IMR-90 (cell line): ENCODE measurements at regions not wholly inside any gene's neighbourhood (a gene's known extent, or its start where the extent isn't known, plus 50 kb on each side); places are given as distances from the start of the nearest gene placed in this dataset.

Experiments
- ATAC-seq: fragments of 200-7000 bp; cut with Tn5 transposase; 2 replicates; pipeline ENCODE4 v1.9.1; 2020; ENCODE audit warnings: low read depth, mild to moderate bottlenecking, moderate library complexity
- BruUV-seq: library from RNA; stranded (reverse); fragments of 400-500 nt; replicated peaks from 2 replicates; lab custom pipeline; 2021; lab: Mats Ljungman, UMichigan
- CTCF ChIA-PET: fragments of 300-600 bp; formaldehyde crosslinking; extraction: SDS; loops from one replicate; lab custom pipeline; 2021; ENCODE audit warnings: antibody characterized with exemption; lab: Yijun Ruan, JAX
- POLR2A ChIA-PET: fragments of 300-600 bp; sonication (Branson Sonifier 250); formaldehyde crosslinking; loops from one replicate; lab custom pipeline; 2022; ENCODE audit warnings: antibody characterized with exemption; ENCODE audit not compliant: unreplicated experiment; lab: Charles Lee
- DNase-seq: peaks from one replicate; pipeline ENCODE4 v3.0.0; 2013
- H2AFZ ChIP-seq: replicated peaks from 2 replicates; pipeline ENCODE3; 2013; ENCODE audit warnings: low read length, mild to moderate bottlenecking; ENCODE audit not compliant: poor library complexity
- H2AK5ac ChIP-seq: 2 replicates; pipeline ENCODE4 v1.6.1; 2013; ENCODE audit warnings: low read depth, low read length, inconsistent platforms
- H2AK9ac ChIP-seq: replicated peaks from 2 replicates; pipeline ENCODE3; 2013; ENCODE audit warnings: mild to moderate bottlenecking, low read depth, low read length, moderate library complexity; ENCODE audit not compliant: poor library complexity
- H2BK120ac ChIP-seq: 2 replicates; pipeline ENCODE4 v1.6.1; 2013; ENCODE audit warnings: low read depth, low read length, inconsistent platforms
- H2BK15ac ChIP-seq: 3 replicates; pipeline ENCODE4 v1.6.1; 2013; ENCODE audit warnings: low read depth, low read length, inconsistent platforms
- H2BK20ac ChIP-seq: 2 replicates; pipeline ENCODE4 v1.6.1; 2013; ENCODE audit warnings: low read depth, mild to moderate bottlenecking, inconsistent platforms, low read length, moderate library complexity
- H2BK5ac ChIP-seq: 2 replicates; pipeline ENCODE4 v1.6.1; 2013; ENCODE audit warnings: mild to moderate bottlenecking, low read depth, low read length, inconsistent platforms; ENCODE audit not compliant: poor library complexity, severe bottlenecking
- H3K14ac ChIP-seq: replicated peaks from 2 replicates; pipeline ENCODE4 v1.6.1; 2013; ENCODE audit warnings: low read depth, low read length, inconsistent platforms
- H3K18ac ChIP-seq: 2 replicates; pipeline ENCODE4 v1.6.1; 2013; ENCODE audit warnings: low read depth, low read length, control low read depth
- H3K23ac ChIP-seq: 2 replicates; pipeline ENCODE4 v1.6.1; 2013; ENCODE audit warnings: low read depth, low read length, inconsistent platforms
- H3K27ac ChIP-seq: 2 replicates; pipeline ENCODE4 v1.5.1; 2013; ENCODE audit warnings: mild to moderate bottlenecking, control low read depth, low read length; ENCODE audit not compliant: insufficient read depth
- H3K27me3 ChIP-seq: 2 replicates; pipeline ENCODE4 v1.6.1; 2013; ENCODE audit warnings: low read length; ENCODE audit not compliant: control insufficient read depth, insufficient read depth
- H3K36me3 ChIP-seq: 2 replicates; pipeline ENCODE4 v1.6.1; 2013; ENCODE audit warnings: low read length, mixed read lengths; ENCODE audit not compliant: control insufficient read depth, insufficient read depth
- H3K4ac ChIP-seq: 2 replicates; pipeline ENCODE4 v1.6.1; 2013; ENCODE audit warnings: low read depth, low read length, inconsistent platforms
- H3K4me1 ChIP-seq: 2 replicates; pipeline ENCODE4 v1.6.1; 2013; ENCODE audit warnings: low read length, mixed read lengths; ENCODE audit not compliant: control insufficient read depth, insufficient read depth
- H3K4me2 ChIP-seq: 2 replicates; pipeline ENCODE4 v1.6.1; 2013; ENCODE audit warnings: low read depth, mild to moderate bottlenecking, control low read depth, low read length, moderate library complexity
- H3K4me3 ChIP-seq: 2 replicates; pipeline ENCODE4 v1.5.1; 2013; ENCODE audit warnings: low read depth, mild to moderate bottlenecking, control low read depth, low read length, moderate library complexity; ENCODE audit not compliant: insufficient read depth
- H3K56ac ChIP-seq: 2 replicates; pipeline ENCODE4 v1.6.1; 2013; ENCODE audit warnings: low read length, inconsistent platforms; ENCODE audit not compliant: insufficient read depth; ENCODE audit errors: extremely low read depth
- H3K79me1 ChIP-seq, 2 experiments: 2 replicates each; pipeline ENCODE4 v1.6.1; 2013; ENCODE audit warnings: low read length in 2 of 2, inconsistent platforms in 1 of 2, low read depth in 1 of 2
- H3K9ac ChIP-seq: 2 replicates; pipeline ENCODE4 v1.6.1; 2013; ENCODE audit warnings: low read depth, low read length, control low read depth
- H3K9me1 ChIP-seq: 2 replicates; pipeline ENCODE4 v1.6.1; 2013; ENCODE audit warnings: low read length, inconsistent platforms; ENCODE audit not compliant: insufficient read depth
- H3K9me3 ChIP-seq: 2 replicates; pipeline ENCODE4 v1.6.1; 2013; ENCODE audit warnings: low read length; ENCODE audit not compliant: control insufficient read depth, insufficient read depth
- H4K20me1 ChIP-seq: 2 replicates; pipeline ENCODE4 v1.6.1; 2013; ENCODE audit warnings: low read length, inconsistent platforms; ENCODE audit not compliant: insufficient read depth
- H4K5ac ChIP-seq: 2 replicates; pipeline ENCODE4 v1.6.1; 2013; ENCODE audit warnings: mild to moderate bottlenecking, low read depth, low read length, control low read depth
- H4K8ac ChIP-seq, 2 experiments: 2 replicates each; pipeline ENCODE4 v1.6.1; 2013; ENCODE audit warnings: low read depth in 2 of 2, low read length in 2 of 2, control low read depth in 1 of 2, inconsistent platforms in 1 of 2
- H4K91ac ChIP-seq: 2 replicates; pipeline ENCODE4 v1.6.1; 2013; ENCODE audit warnings: low read depth, low read length, inconsistent platforms; ENCODE audit not compliant: insufficient read depth
- BHLHE40 ChIP-seq: fragments of 150-350 bp; IDR thresholded peaks from 2 replicates; pipeline ENCODE4 v1.6.1; 2016; ENCODE audit warnings: mild to moderate bottlenecking, low read depth, low read length
- CEBPB ChIP-seq: IDR thresholded peaks from 2 replicates; pipeline ENCODE4 v1.6.1; 2012; ENCODE audit warnings: low read depth, low read length, improper control_type of control experiment
- CHD1 ChIP-seq: IDR thresholded peaks from 2 replicates; pipeline ENCODE4 v1.6.1; 2012; ENCODE audit warnings: low read depth, low read length, improper control_type of control experiment
- CTCF ChIP-seq: conservative IDR thresholded peaks from 2 replicates; pipeline ENCODE4 v1.5.1; 2012; ENCODE audit warnings: mild to moderate bottlenecking, low read depth, low read length, improper control_type of control experiment
- ELK1 ChIP-seq: fragments of 150-350 bp; IDR thresholded peaks from 2 replicates; pipeline ENCODE4 v1.6.1; 2016; ENCODE audit warnings: low read depth, mild to moderate bottlenecking, low read length, moderate library complexity, borderline replicate concordance
- FOS ChIP-seq: fragments of 150-350 bp; IDR thresholded peaks from 2 replicates; pipeline ENCODE4 v1.6.1; 2016; ENCODE audit warnings: low read depth, low read length
- MAFK ChIP-seq: IDR thresholded peaks from 2 replicates; pipeline ENCODE4 v1.6.1; 2012; ENCODE audit warnings: low read depth, low read length, improper control_type of control experiment
- MAZ ChIP-seq: IDR thresholded peaks from 2 replicates; pipeline ENCODE4 v1.6.1; 2012; ENCODE audit warnings: low read depth, mild to moderate bottlenecking, low read length, improper control_type of control experiment, moderate library complexity, borderline replicate concordance
- MXI1 ChIP-seq: IDR thresholded peaks from 2 replicates; pipeline ENCODE4 v1.6.1; 2012; ENCODE audit warnings: low read depth, mild to moderate bottlenecking, low read length, moderate library complexity, borderline replicate concordance
- NFE2L2 ChIP-seq: fragments of 150-350 bp; IDR thresholded peaks from 2 replicates; pipeline ENCODE4 v1.6.1; 2016; ENCODE audit warnings: low read depth, mild to moderate bottlenecking, low read length
- POLR2A ChIP-seq: IDR thresholded peaks from 2 replicates; pipeline ENCODE4 v1.6.1; 2012; ENCODE audit warnings: mild to moderate bottlenecking, low read depth, low read length
- RAD21 ChIP-seq: IDR thresholded peaks from 2 replicates; pipeline ENCODE4 v1.6.1; 2012; ENCODE audit warnings: low read length, improper control_type of control experiment
- RCOR1 ChIP-seq: IDR thresholded peaks from 2 replicates; pipeline ENCODE4 v1.6.1; 2012; ENCODE audit warnings: mild to moderate bottlenecking, low read length, improper control_type of control experiment; ENCODE audit not compliant: insufficient replicate concordance
- RFX5 ChIP-seq: IDR thresholded peaks from 2 replicates; pipeline ENCODE4 v1.8.0; 2012; ENCODE audit warnings: low read depth, mild to moderate bottlenecking, low read length, moderate library complexity
- SMC3 ChIP-seq: fragments of 150-350 bp; IDR thresholded peaks from 2 replicates; pipeline ENCODE4 v1.6.1; 2016; ENCODE audit warnings: low read depth, mild to moderate bottlenecking, antibody characterized with exemption, low read length, moderate library complexity
- USF2 ChIP-seq: fragments of 150-350 bp; IDR thresholded peaks from 2 replicates; pipeline ENCODE4 v1.6.1; 2017; ENCODE audit warnings: mild to moderate bottlenecking, antibody characterized with exemption, low read length, low read depth
- WGBS, 2 experiments: methylation state at CpG; one replicate each; pipeline versions ENCODE4 v1.1.5 to v1.1.7; 2013; ENCODE audit warnings: missing lambda C conversion rate in 2 of 2; ENCODE audit not compliant: insufficient read length in 1 of 2; ENCODE audit errors: extremely low coverage in 2 of 2; 5-methylcytosine and 5-hydroxymethylcytosine counted together
- dilution Hi-C: fragments of 300-500 bp; cut with HindIII; formaldehyde crosslinking; loops from one replicate; pipeline ENCODE4 v1.14.3; 2018; ENCODE audit warnings: low sequenced_read_pairs; ENCODE audit not compliant: unreplicated experiment
- in situ Hi-C: fragments of 300-500 bp; cut with MboI; formaldehyde crosslinking; loops from 3 replicates; pipeline ENCODE4 v1.14.3; 2019; ENCODE audit warnings: low sequenced_read_pairs, inconsistent platforms, mixed read lengths
- intact Hi-C: fragments of 100-400 bp; cut with micrococcal nuclease; formaldehyde crosslinking; loops from 2 replicates; pipeline ENCODE4 v1.10.0; 2022

- Histone ChIP-seq H3K14ac (no peak overlapping the region), H3K23ac (no peak overlapping the region), H3K27me3 (no peaks in the 10 kb centered on the region), H3K4ac (no peak overlapping the region), H4K8ac (no peak overlapping the region), H3K4me1 (no peaks in the 10 kb centered on the region), H3K18ac (no peak overlapping the region), H2AK5ac (no peak overlapping the region), H2BK15ac (no peak overlapping the region), H3K9me1 (no peaks in the 10 kb centered on the region), H3K36me3 (no peaks in the 10 kb centered on the region), H2BK120ac (no peak overlapping the region), H3K56ac (no peak overlapping the region), H2BK5ac (no peak overlapping the region), H3K9ac (no peak overlapping the region), H3K9me3 (peaks cover 6% of the 10 kb centered on the region), H3K4me2 (no peak overlapping the region), H3K4me3 (no peak overlapping the region), H3K79me1 (no peaks in the 10 kb centered on the region), H4K91ac (no peak overlapping the region), H4K5ac (no peak overlapping the region), H2AFZ (no peak overlapping the region), H3K27ac (no peak overlapping the region), H2AK9ac (no peak overlapping the region), H2BK20ac (no peak overlapping the region), H4K20me1 (no peaks in the 10 kb centered on the region)
- ChIA-PET CTCF (no interaction called here), POLR2A (no interaction called here)
- TF ChIP-seq ELK1 (no peak), CEBPB (no peak), FOS (no peak), RCOR1 (no peak), USF2 (no peak), BHLHE40 (no peak), POLR2A (no peak), CHD1 (no peak), MXI1 (no peak), SMC3 (no peak), RAD21 (no peak), NFE2L2 (no peak), RFX5 (no peak), CTCF (no peak), MAZ (no peak), MAFK (no peak)
- intact Hi-C loops, result no loop called here
- ATAC-seq (no peak), DNase-seq (no peak)
- BruUV-seq, result no TSS peak
- 50% methylated on average over 4 of the region's 8 CpGs; no CpG with 5 or more reads in 1 of the 2 experiments for WGBS, 2 experiments
- in situ Hi-C loops, result no loop called here
- dilution Hi-C loops, result no loop called here
Measured at GRCh38 chr16:8103649-8104289, 486.5 kb downstream of the TMEM114 start.
